ENCODE measurements at regions not wholly inside any gene's neighbourhood (a gene's known extent, or its start where the extent isn't known, plus 50 kb on each side); places are given as distances from the start of the nearest gene placed in this dataset.

- Histone ChIP-seq H3K27me3 (ENCODE audit: low read depth, low read length) (no peaks in the 10 kb centered on the region), H3K9me3 (ENCODE audit: insufficient read depth, low read length) (no peaks in the 10 kb centered on the region), H3K4me1 (ENCODE audit: low read length) (peaks cover 33% of the 10 kb centered on the region), H3K27ac (ENCODE audit: low read length) (peak overlapping the region; percentile 60; the same call in 1 of the 2 replicates), H3K4me3 (ENCODE audit: low read length) (no peak overlapping the region; the same call in 1 of the 2 replicates), H2AFZ (ENCODE audit: low read depth, low read length) (no peak overlapping the region), H3K79me2 (ENCODE audit: low read length) (no peaks in the 10 kb centered on the region), H3K36me3 (replicated peaks; ENCODE audit: low read depth, low read length) (peaks cover 3% of the 10 kb centered on the region), H3K9ac (ENCODE audit: low read length) (0 out of 2 replicates have a peak overlapping the region, but pooled peaks have one; percentile 4), H4K20me1 (ENCODE audit: insufficient read depth, low read length) (no peaks in the 10 kb centered on the region), H3K4me2 (ENCODE audit: low read length) (peak overlapping the region; percentile 60)
- TF ChIP-seq, protein P1, sequence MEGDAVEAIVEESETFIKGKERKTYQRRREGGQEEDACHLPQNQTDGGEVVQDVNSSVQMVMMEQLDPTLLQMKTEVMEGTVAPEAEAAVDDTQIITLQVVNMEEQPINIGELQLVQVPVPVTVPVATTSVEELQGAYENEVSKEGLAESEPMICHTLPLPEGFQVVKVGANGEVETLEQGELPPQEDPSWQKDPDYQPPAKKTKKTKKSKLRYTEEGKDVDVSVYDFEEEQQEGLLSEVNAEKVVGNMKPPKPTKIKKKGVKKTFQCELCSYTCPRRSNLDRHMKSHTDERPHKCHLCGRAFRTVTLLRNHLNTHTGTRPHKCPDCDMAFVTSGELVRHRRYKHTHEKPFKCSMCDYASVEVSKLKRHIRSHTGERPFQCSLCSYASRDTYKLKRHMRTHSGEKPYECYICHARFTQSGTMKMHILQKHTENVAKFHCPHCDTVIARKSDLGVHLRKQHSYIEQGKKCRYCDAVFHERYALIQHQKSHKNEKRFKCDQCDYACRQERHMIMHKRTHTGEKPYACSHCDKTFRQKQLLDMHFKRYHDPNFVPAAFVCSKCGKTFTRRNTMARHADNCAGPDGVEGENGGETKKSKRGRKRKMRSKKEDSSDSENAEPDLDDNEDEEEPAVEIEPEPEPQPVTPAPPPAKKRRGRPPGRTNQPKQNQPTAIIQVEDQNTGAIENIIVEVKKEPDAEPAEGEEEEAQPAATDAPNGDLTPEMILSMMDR (IDR thresholded peaks at IDR 0.05; ENCODE audit: low read depth, low read length) = no peak
- TF ChIP-seq EZH2phosphoT487 (IDR thresholded peaks at IDR 0.05; ENCODE audit: low read depth) = no peak
These were observed 427.8 kb downstream of the TMA16 start for GRCh38 chr4:163922302-163922701.

DNA sequence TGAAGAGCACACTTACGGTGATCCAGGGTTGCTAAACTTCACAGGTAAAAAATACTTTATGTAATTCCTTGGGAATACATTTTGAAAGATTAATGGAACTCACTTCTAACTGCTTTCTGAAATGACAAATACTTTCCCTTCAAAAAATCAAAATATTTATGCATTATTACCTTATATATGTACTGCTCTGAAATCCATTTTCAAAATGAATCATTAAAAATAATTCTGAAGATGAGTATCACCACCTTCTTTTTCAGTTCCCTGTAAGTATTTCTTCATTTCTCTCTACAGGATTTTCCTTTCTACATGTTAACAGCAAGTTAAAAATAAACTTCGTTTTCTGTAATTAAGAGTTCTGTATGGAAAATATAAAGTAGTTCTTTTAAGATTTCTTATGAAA lies 428.6 kb downstream of the TMA16 start:
- Histone ChIP-seq H3K9ac (ENCODE audit: low read length) (0 out of 2 replicates have a peak overlapping the region, but pooled peaks have one; percentile 4), H3K4me1 (ENCODE audit: low read length) (peaks cover 33% of the 10 kb centered on the region)

DNA sequence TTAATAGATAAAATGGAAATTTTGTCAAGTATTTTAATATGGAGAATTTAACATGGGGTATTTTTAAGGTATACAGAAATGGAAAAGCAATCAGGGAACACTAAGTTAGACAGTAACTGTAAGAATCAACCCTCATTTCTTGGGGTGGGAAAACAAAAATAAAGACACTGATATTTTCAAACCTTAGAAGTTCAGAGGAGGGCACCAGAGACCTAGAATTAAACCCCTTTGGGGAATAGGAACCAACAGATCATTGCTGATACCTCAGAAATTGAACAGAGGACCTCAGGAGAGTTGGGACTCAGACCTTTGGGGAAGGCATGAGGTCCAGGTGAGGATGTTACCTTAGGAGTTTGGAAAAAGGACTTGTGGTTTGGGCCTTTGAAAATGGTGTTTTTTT lies 435.6 kb downstream of the TMA16 start:
- no peak overlapping the region for H3K4me3 ChIP-seq (ENCODE audit: low read length)
- H3K9ac ChIP-seq (ENCODE audit: low read length) = no peak overlapping the region
- H3K27me3 ChIP-seq (ENCODE audit: low read depth, low read length) = no peaks in the 10 kb centered on the region
- peaks cover 2% of the 10 kb centered on the region; the same call in 1 of the 2 replicates for H3K9me3 ChIP-seq (ENCODE audit: insufficient read depth, low read length)
- no peak overlapping the region for H2AFZ ChIP-seq (ENCODE audit: low read depth, low read length)
- TF ChIP-seq EZH2phosphoT487 (IDR thresholded peaks at IDR 0.05; ENCODE audit: low read depth) = no peak
- TF ChIP-seq, protein P1 (IDR thresholded peaks at IDR 0.05; ENCODE audit: low read depth, low read length) = peak; percentile 57
- no peak overlapping the region for H3K4me2 ChIP-seq (ENCODE audit: low read length)
- no peak overlapping the region for H3K27ac ChIP-seq (ENCODE audit: low read length)
- no peaks in the 10 kb centered on the region for H3K79me2 ChIP-seq (ENCODE audit: low read length)
- H4K20me1 ChIP-seq (ENCODE audit: insufficient read depth, low read length) = no peaks in the 10 kb centered on the region
- peaks cover 13% of the 10 kb centered on the region for H3K4me1 ChIP-seq (ENCODE audit: low read length)
- peaks cover 5% of the 10 kb centered on the region for H3K36me3 ChIP-seq (replicated peaks; ENCODE audit: low read depth, low read length)

More for the DNA sequence above, 428.6 kb downstream of the TMA16 start:
- Histone ChIP-seq H2AFZ (ENCODE audit: low read depth, low read length) (no peak overlapping the region), H3K36me3 (replicated peaks; ENCODE audit: low read depth, low read length) (peaks cover 3% of the 10 kb centered on the region), H3K79me2 (ENCODE audit: low read length) (no peaks in the 10 kb centered on the region), H3K27me3 (ENCODE audit: low read depth, low read length) (no peaks in the 10 kb centered on the region), H4K20me1 (ENCODE audit: insufficient read depth, low read length) (no peaks in the 10 kb centered on the region), H3K27ac (ENCODE audit: low read length) (peak overlapping the region; percentile 60), H3K4me3 (ENCODE audit: low read length) (peak overlapping the region; percentile 26), H3K9me3 (ENCODE audit: insufficient read depth, low read length) (no peaks in the 10 kb centered on the region), H3K4me2 (ENCODE audit: low read length) (peak overlapping the region; percentile 60)
- TF ChIP-seq, protein P1 (IDR thresholded peaks at IDR 0.05; ENCODE audit: low read depth, low read length) = no peak
- no peak for TF ChIP-seq EZH2phosphoT487 (IDR thresholded peaks at IDR 0.05; ENCODE audit: low read depth)

- Histone ChIP-seq H3K4me2 (ENCODE audit: low read length) (no peak overlapping the region), H4K20me1 (ENCODE audit: insufficient read depth, low read length) (no peaks in the 10 kb centered on the region), H3K9me3 (ENCODE audit: insufficient read depth, low read length) (peaks cover 6% of the 10 kb centered on the region; the same call in 1 of the 2 replicates), H3K9ac (ENCODE audit: low read length) (no peak overlapping the region), H2AFZ (ENCODE audit: low read depth, low read length) (no peak overlapping the region), H3K4me3 (ENCODE audit: low read length) (no peak overlapping the region), H3K27ac (ENCODE audit: low read length) (no peak overlapping the region), H3K36me3 (replicated peaks; ENCODE audit: low read depth, low read length) (peaks cover 7% of the 10 kb centered on the region), H3K4me1 (ENCODE audit: low read length) (peaks cover 22% of the 10 kb centered on the region), H3K79me2 (ENCODE audit: low read length) (no peaks in the 10 kb centered on the region), H3K27me3 (ENCODE audit: low read depth, low read length) (no peaks in the 10 kb centered on the region)
- TF ChIP-seq EZH2phosphoT487 (IDR thresholded peaks at IDR 0.05; ENCODE audit: low read depth) = no peak
- TF ChIP-seq, protein P1 (IDR thresholded peaks at IDR 0.05; ENCODE audit: low read depth, low read length) = no peak
These were observed 438.0 kb downstream of the TMA16 start for GRCh38 chr4:163932504-163932903.

Measured in OCI-LY3 (cell line).